Suppressor macrophage treated with lipopolysaccharide for 4 hours (primary cell): ENCODE measurements at regions not wholly inside any gene's neighbourhood (a gene's known extent, or its start where the extent isn't known, plus 50 kb on each side); places are given as distances from the start of the nearest gene placed in this dataset.

ENCODE experiments used
- DNase-seq: peaks from one replicate; pipeline ENCODE4 v3.0.0-alpha.2; 2020

DNA sequence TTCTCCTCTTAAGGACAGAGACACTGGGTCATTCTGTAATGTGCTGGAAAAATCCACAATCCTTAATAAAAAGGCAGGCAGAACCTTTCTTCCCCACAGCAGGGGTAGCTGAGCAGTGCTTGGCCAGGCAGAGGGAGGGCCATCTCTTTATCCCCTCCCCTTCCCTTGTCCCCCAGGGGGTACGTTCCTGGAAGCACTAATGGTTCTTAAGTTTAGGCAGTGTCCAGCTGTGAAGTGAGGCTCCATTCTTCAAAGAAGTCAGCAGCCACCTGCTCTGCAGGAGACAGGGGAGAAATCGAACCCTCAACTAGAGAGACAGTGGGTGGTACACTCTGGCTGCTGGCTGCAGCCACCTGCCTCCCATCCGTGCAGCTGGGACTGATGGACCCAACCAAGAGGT is 533.9 kb upstream of the CDH11 start:
- DNase-seq = no peak

DNA sequence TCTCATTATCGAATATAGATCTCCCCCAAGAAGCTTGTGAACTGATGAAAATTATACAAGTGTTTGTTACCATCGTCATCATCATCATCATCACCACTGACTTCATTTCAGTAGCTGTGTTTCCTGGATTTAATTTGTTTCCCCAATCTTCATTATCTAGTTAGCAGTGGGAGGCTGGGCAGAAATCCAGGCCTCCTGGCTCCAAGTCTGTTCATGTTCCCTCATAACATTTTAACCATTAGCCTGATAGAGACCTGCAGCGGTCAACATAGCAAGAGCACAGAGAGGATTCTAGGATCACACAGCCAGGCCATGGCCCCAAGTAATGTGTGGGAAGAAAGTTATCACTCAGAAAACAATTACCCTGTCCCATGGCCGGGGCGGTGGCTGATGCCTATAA is 526.2 kb upstream of the CDH11 start:
- no peak for DNase-seq

DNA sequence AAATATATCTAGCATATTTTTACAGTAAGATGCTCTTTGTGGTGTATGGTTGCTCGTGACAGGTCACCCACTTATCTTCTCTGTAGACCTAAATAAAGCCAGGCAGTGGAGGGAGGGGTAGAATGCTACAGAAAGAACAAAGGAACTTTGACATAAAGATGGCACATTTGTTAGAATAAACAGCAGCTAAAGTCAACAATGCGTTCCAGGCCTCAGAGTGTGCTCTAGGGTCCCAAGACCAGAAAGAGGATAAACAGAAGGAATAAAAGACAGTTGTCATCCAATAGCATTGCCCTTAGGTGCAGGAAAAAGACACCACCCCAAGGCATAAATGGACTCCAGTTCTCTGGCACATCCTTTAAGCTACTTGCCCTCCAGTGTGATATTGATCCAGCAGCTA is 523.0 kb upstream of the CDH11 start:
- DNase-seq = no peak

DNA sequence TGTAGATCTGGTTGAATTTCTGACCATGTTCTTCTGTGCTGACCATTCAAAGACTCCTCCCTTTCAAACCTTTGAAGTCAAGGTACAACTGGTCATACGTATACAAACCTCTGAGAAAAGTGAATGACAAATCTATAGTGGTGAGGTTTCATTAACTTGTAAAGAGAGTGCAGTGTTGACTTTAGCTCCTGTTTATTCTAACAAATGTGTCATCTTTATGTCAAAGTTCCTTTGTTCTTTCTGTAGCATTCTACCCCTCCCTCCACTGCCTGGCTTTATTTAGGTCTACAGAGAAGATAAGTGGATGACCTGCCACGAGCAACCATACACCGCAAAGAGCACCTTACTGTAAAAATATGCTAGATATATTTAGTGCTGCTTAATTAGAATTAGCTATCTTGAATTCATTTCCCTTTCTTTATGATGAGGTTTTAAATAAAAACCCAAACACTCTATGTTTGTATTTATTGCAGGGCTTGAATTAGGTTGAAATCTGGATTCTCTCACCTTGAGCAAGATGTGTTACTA is 520.0 kb upstream of the CDH11 start:
- DNase-seq = no peak

DNA sequence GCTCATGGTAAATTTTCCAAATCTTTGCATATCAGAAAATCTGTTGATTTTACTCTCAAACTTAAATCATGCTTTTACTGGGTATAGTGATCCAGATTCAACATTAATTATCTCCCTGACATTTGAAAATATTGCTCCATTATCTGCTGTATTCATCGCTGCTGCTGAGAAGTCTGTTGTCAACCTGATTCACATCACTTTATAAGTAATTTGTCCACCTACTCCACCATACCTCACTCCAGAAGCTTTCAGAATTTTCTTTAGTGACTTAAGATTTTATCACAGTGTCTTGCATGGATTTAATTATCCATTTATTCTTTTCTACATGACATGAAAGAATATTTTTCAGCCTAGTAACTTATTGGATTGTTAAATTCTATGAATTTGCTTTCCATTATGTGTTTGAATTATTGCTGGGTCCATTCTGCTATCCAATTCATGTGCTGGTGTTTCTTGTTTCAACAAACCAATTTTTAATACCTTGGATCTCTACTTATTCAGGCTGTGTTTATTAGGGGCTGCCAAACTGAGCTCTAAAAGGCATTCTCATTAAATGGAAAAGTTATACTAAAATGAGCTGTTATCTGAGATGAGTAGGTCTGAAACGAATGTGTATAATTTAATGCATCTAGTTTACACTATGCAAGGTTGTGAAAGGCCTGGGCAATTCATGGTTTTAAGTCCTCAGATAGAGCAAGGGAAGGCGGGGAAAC is 519.3 kb upstream of the CDH11 start:
- DNase-seq = no peak

DNA sequence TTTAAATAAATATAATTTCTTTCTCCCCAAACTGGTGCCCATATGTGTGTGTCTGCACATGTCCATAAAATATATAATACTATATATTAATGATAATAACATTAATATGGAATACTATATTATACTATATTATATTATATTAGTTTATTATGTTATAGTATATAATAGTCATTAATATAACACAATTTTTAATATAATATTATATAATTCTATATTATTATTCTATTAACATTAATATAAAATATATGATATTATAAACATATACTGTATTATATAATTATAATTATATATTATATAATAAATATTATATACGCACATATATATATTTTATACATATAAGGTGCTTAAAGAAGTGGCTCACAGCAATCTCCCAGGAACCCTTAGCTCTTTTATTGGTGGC is 513.0 kb upstream of the CDH11 start:
- DNase-seq = no peak

DNA sequence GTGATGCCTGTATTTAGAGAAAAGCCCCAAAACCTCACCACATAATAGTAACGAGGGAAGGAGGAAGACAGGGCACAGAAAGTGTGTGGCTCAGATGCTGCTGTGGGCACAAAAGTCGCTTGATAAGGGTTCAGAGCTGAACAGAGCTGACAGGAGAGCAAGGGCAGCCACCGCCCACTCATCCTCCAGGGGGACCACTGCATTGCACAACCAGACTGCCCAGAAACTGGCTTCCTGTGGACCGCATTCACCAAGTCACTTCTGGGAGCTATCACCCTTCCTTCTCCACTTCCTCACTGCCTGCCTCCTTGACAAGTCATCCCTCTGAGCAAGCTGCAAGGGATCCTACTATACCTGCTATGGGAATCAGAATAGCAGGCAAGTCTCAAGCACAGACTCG is 512.4 kb upstream of the CDH11 start:
- DNase-seq = no peak

DNA sequence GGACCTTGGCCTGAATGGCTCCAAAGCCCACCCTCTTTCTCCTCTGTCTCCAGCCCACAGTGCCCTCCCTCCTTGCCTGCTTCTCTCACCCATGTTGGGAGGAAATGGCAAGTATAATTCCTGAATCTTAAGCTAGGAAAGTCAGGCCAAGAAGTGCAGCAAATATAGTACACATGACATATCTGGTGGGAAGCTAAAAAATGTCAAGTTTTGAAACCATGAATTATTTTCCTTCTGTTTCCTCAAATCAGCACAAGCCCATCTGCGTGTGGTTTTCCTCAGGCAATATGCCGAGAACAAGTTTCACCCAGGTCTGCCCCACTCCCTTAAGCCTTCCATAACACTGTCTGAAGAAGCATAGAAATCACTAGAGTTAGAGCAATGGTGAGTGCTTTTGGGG is 502.8 kb upstream of the CDH11 start:
- no peak for DNase-seq

DNA sequence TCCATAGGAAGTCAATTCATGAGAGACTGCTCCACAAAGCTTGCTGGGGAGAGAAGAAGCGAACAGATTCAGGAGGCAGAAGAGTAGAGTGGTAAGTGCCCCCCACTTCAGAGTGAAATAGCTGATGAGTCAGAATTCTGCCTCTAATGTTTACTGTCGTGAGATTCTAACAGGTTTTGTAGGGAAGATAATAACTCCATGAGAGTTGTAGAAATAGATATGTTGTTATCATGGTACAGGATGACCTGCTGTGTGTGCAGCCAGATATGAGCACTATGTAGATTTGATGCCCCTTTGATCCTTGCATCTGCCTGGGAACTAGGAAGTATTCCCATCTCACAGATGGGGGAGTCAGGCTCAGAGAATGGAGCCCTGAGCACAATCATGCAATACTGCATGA is 502.4 kb upstream of the CDH11 start:
- no peak for DNase-seq

DNA sequence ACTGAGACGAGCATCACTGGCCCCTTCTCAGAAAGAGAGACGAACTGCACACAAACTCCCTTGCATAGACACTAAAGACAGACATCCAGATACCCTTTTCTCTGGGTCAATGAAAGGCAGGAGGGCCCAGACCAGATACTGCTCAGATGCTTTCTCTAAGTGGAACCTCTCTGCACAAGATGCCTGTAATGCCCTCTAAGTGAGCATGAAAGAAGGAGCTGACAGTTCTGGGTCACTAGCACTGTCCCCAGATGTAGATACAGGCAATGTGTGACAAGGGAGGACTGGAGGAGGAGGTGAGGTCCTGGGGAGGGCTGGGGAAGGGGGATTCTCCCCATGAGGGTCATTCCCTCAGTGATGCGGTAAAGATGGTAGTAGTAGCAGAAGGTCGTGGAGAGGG is 501.0 kb upstream of the CDH11 start:
- DNase-seq = no peak

DNA sequence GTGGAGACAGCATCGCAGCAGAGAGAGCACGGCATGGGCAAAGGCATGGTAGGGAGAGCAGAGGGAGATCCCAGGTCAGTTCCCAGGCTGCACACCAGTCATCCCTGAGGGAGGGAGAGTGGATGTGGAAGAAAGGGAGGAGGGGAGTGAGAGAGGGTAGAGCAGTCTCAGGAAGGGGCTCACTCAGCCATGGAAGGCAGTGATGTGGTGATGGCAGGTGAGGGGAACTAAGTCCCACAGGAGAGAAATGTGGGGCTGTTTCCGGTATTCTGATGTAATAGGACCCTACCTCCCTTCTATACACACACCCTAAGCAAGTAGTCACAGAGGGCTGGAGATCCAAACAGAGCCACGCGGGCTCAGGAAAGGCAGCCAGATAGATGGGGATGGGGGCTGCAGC is 500.3 kb upstream of the CDH11 start:
- no peak for DNase-seq

DNA sequence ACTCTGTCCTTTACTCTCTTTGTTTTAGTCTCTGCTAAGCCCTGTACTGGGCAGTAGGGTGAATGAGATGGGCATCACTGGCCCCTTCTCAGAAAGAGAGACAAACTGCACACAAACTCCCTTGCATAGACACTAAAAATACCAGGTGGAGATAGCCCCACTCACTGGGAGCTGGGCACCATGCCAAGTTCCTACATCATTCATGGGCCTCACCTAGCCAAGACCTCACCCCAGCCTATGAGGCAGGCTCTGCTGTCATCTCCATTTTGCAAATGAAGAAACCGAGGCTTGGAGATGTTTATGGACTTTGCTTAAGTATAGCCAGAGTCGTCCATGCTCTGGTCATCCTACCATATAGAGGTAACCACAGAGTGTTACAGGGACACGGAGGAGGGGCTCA is 499.8 kb upstream of the CDH11 start:
- DNase-seq = no peak

DNA sequence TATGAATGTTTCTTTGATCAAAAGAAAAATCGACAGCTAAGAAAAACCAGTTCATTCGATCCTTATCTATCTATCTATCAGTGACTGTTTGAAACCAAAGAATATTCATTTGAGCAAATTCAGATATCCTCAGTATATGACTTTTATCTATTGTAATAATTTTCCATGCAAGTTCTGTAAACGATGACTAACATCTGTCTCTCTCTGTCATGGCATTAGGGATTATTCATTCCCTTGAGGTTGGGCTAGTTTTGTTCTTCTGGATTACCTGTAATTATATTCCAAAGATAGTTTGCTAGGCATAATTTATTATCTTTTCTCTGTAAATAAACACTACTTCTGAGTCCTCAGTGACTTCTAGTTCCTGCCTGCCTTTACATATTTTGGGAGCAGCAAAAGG is 497.7 kb upstream of the CDH11 start:
- no peak for DNase-seq

DNA sequence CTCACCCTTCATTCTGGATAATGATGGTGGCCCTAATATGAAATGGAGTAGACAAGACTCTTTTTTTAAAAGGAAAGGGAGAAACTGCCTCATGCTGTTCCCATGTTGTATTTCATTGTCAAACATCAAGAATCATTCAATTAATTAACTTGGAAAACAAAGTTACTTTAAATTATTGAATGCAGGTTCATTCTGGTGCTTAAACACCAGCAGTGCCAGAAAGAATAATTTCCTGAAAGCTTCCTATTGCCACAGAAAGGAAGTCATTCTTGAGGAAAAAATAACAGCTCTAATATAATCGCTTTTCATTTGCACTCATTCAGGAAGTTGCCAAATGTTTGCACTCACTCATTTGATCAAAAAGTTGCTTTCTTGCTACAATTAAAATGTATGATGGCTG is 497.1 kb upstream of the CDH11 start:
- DNase-seq = no peak

DNA sequence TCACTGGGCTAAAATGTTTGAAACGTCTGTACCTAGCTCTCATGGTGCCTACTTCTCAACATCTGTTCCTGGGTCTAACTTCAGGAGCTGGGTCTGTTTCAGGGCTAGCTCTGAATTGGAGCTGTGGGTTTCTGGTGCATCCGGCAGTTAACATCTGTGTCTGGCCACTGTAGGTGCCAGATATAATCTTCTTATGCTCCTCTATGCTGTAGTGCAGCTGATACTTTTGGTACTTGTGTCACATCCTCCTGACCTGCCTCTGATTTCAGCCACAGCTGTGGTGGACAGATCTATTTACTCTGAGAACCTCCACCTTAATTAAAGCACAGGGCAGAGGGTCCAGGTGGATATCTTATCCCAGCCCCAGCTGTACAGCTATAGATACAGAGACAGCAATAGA is 496.5 kb upstream of the CDH11 start:
- no peak for DNase-seq

DNA sequence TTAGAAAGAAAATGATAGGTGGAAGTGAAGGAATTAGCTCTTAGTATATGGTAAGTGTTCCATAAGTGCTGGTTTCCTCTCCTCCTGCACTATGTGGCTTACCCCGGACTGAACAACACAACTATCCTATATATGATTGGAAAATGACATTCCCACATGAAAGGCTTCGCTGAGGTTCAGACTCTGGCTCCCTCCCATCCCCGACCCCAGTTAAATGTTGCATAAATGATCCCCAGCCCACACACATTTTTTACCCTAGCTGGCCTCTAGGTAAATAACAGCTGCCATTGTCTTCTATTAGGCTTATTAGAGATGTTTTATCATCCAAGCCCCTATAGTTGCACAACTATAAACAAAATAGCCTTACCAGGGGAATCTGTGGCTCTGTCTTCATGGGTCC is 495.6 kb upstream of the CDH11 start:
- DNase-seq = no peak

DNA sequence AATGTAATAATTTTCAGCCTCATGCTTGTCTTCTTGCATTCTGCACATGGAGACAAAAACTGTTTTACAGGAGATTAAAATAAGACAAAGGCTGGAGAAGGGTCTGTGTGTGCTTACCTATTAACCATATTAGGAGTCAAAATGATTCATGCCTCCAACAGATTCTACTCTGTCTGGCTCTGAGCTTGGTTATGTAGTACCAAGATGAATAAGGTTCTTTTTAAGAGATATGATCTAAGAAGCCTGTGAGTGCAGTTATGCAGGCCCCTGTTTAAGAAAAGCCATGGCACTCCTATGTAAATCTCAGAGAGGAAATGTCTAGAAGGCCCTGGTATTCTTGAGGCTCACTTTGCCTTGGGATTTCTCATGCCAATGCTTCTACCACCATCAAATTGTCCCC is 486.6 kb upstream of the CDH11 start:
- DNase-seq = no peak

DNA sequence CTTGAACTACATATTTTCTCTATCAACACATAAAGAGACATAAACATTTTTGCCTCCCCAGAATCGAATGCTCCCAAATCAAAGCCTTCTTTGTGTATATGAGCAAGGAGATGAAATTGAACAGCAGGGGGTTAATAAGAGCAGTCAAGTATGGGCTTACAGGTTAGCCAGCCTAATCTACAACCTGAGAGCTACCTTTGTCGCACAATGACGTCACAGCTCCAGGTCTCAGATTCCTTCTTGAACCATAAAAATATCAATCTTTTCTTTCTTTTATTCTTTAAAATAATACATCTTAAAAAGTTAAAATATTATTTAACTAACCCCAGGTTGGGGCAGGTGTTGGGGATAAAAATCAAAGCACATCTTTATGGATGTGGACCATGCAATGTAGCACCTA is 482.9 kb upstream of the CDH11 start:
- DNase-seq = no peak

DNA sequence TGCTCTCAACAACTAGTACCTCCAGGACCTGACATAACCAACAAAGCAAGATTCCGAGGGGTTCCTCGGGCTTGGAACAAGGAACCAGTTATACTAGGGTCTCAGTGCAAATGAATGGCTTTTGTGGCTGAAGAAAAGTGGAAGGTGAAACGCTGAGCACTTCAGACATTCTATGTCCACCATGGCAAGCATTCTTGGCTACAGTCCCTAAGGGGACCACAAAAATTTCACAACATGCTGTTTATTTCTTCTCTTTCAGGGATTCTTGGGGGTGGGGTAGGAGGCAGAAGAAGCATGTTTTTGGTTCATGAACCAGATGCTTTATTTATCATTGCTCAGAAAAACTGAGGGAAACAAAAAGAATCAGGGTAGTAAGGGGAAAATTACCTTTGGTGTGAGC is 479.9 kb upstream of the CDH11 start:
- no peak for DNase-seq

DNA sequence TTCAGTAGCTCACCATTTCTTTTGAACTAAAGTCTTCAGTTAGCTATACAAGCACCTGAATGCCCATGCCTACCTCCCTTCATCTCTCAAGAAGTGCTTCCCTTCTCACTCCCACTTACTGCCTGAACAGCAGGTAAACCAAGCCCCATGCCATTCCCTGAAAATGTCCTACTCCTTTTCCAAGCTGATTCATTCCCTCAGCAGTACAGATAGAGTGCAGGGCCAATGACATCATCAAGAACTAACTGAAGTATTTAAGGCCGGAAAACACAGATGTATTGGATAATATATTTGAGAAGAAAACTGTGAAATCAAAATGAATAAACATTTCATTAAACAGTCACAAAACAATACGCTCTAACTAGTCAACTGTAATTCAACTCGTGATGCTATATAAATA is 478.8 kb upstream of the CDH11 start:
- no peak for DNase-seq

DNA sequence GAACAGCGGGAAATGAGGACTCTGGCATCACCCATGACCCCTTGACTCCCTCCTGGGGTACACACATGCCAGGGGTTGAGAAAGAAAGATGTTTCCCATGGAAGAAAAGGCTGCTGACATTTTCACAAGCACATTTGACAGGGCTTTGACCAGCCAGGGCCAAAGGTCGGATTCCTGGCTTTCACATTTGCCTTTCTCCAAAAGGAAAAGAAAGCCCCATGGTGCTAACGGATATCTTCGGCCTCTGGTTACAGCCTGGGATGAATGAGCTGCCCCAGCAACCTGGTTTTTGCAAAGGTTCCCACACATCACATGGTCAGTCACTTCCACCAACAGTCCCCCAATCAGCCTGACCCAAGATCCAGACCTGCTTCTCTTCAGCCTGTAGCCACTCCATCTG is 478.2 kb upstream of the CDH11 start:
- DNase-seq = no peak

DNA sequence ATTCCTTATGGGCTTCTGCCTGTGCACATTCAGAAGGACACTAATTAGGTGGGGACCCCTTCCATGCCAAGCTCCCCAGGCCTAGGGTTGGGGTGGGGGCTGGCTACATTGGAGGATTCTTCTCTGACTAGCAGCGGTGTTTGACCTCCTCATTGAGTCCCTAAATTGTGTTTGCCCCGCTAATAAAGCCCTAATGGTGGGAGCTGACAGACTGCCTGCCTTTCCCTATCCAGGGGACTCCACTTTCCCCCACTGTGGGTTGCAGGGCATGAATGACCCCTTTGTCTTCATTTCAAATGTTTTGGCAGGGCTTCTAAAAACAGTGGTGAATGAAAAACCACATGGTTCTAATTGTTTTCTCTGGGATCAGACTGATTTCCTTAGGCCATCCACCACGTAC is 476.8 kb upstream of the CDH11 start:
- DNase-seq = no peak

DNA sequence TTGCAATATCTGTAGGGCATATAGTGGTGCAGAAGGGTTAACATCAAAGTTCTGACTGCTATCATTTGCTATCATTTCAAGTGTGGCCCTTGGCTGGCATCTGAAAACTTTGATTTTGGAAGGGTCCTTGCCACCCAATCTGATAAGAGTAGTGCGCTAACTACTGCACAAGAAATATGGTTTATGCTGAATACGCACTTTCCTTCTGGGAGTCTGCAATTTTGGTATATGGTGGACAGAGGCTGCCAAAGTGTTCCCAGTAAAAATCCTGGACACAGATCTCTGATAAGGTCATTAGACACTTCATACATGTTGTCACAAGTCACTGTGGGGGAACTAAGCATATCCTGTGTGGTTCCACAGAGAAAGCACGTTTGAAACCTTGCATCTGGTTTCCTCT is 461.6 kb upstream of the CDH11 start:
- DNase-seq = no peak

DNA sequence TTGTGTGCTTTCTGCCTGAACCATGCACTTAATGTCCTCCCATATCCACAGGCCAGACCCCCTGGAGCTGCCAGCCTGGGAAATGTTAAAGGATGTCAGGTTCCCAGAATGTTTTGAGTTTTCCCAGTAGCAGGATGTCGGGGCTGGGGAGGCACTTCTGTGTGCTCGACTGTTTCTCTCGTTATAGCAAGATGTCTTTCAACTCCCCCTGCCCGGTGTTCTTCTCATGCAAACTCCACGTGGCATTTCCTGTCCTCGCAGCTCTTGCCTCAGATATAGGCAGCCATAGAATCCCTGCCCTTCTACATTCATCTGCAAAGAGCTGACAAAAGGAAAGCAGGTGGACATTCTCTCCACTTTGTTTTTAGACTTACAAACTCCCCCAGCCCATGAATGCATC is 457.2 kb upstream of the CDH11 start:
- no peak for DNase-seq

DNA sequence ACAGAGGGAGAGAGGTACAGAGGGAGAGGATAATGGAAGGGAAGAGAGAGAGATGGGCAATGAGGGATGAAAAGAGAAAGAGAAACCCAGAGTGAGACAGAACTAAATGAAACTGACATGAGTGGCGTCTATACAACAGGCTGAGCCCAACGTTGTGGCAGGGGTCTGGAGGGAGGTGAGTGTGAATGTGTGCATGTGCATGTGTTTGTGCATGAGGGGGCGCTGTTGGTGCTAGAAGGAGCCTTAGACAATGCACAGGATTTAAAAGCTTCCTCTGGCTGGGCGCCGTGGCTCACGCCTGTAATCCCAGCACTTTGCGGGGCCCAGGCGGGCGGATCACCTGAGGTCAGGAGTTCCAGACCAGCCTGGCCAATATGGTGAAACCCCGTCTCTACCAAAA is 454.8 kb upstream of the CDH11 start:
- no peak for DNase-seq

DNA sequence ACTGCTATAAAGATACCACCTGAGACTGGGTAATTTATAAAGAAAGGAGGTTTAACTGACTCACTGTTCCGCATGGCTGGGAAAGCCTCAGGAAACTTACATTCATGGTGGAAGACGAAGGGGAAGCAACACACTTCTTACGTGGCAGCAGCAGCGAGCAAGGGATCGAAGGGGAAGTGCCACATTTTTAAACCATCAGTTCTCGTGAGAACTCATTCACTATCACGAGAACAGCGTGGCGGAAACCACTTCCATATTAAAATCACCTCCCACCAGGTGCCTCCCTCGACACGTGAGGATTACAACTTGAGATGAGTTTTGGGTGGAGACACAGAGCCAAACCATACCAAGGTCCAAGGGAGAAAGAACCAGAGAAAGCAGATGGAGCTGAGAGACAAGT is 454.3 kb upstream of the CDH11 start:
- no peak for DNase-seq
